Stimulated activated effector memory CD8-positive, alpha-beta T cell treated with anti-CD3 and anti-CD28 coated beads, Interleukin-12 subunit alpha, Interleukin-12 subunit beta, amount 100 ng/mL, for 72 hours (primary cell): ENCODE measurements at regions not wholly inside any gene's neighbourhood (a gene's known extent, or its start where the extent isn't known, plus 50 kb on each side); places are given as distances from the start of the nearest gene placed in this dataset.
A peak's percentile ranks its signal among the peaks of the same experiment; 100 is the strongest.

Source experiments
- ATAC-seq: fragments of 150-1000 bp; cut with Tn5 transposase; 2 replicates; pipeline ENCODE4 v1.10.0; 2021
- DNase-seq, 2 donors: peaks; one replicate each; pipeline ENCODE4 v3.0.0; 2021 to 2022; ENCODE audit warnings: low spot score in 2 of 2
- H3K27ac Mint-ChIP-seq: one replicate; pipeline ENCODE4 v1.8.0; 2022; ENCODE audit warnings: mild to moderate bottlenecking, mixed read lengths
- H3K36me3 Mint-ChIP-seq: one replicate; pipeline ENCODE4 v1.8.0; 2022; ENCODE audit warnings: mild to moderate bottlenecking, mixed read lengths
- H3K4me1 Mint-ChIP-seq: one replicate; pipeline ENCODE4 v1.8.0; 2022; ENCODE audit warnings: mixed read lengths
- H3K4me3 Mint-ChIP-seq: one replicate; pipeline ENCODE4 v1.8.0; 2022; ENCODE audit warnings: mild to moderate bottlenecking, mixed read lengths
- H3K9me3 Mint-ChIP-seq: one replicate; pipeline ENCODE4 v1.8.0; 2022; ENCODE audit warnings: mixed read lengths

DNA sequence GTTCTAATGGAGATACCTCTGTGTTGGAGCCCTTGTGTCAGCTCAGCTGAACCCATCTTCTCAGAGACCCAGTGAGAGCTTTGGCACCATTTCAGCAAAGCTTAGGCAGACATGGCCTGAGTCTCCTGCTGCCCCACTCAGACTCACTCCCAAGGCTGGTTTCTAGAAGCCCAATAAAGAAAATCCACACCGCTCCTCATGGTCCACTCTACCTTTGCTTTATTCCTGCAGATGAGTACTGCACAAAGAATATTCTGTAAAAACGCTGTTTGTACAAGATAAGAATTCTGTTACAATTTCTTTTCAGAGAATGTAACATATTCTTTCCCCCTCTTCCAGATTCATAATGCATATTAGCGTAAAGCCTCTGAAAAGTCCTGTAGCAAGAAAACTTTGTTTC, 129.3 kb downstream of the C5orf15 start:
- DNase-seq (no peak), ATAC-seq (no peak)
- H3K36me3 Mint-ChIP-seq: no peaks in the 10 kb centered on the region
- H3K27ac Mint-ChIP-seq: no peak overlapping the region
- H3K9me3 Mint-ChIP-seq: peaks cover 2% of the 10 kb centered on the region
- no peaks in the 10 kb centered on the region for H3K4me1 Mint-ChIP-seq
- no peak overlapping the region for H3K4me3 Mint-ChIP-seq

DNA sequence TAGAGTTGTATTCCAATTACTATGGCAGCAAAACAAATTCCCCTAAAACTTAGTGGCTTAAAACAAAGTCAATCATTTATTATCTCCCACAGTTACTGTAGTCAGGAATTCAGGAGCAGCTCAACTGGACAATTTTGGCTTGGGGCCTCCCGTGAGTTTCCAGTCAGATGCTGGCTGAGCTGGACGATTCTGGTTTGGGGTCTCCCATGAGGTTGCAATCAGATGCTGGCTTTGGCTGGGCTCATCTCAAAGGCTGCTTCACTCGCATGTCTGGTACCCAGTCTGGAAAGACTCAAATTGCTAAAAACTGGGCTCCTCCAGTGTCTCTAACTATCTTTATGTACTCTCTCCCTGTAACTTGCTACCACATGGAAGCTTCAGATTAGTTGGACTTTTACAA, 130.1 kb downstream of the C5orf15 start:
- Mint-ChIP-seq H3K9me3 (peaks cover 2% of the 10 kb centered on the region), H3K27ac (no peak overlapping the region), H3K4me1 (no peaks in the 10 kb centered on the region), H3K4me3 (no peak overlapping the region), H3K36me3 (no peaks in the 10 kb centered on the region)
- ATAC-seq (no peak), DNase-seq (no peak)

DNA sequence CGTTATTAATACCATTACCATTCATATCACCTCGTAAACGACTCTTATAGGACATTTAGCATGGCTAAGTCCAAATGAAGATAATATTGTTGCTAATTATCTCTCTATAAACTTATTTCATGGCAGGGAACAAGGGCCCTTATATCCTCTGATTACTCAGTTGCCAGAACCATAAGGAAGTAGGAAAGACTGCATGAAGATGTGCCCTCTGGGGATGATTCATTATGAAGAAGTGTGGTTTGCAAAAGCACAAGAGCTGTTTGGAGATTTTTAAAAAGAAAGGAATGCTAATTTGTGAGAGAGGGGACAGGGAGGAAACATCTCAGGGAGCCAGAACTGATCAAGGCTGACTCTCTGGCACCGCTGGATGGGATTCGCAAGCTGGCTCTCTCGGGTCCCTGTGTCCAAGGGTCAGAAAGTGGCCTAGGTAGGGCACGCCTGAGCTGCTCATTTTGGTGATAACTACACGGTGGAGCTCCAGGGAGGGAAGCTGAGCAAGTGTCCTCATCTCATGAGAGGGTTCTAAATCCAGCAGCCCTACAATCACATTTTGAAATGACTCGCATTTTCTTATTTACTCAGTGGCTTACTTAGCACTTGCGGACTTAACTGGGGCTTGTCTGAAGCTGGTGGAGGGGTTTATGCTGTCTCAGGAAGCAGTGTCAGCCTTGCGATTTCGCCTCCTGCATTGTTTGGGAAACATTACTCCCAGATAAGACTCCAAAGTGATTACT, 136.8 kb downstream of the C5orf15 start:
- DNase-seq (no peak), ATAC-seq (peak; percentile 70)
- Mint-ChIP-seq H3K4me1 (peaks cover 8% of the 10 kb centered on the region), H3K9me3 (peaks cover 2% of the 10 kb centered on the region), H3K36me3 (no peaks in the 10 kb centered on the region), H3K4me3 (no peak overlapping the region), H3K27ac (no peak overlapping the region)

- peaks cover 15% of the 10 kb centered on the region for H3K4me1 Mint-ChIP-seq
- DNase-seq (no peak), ATAC-seq (no peak)
- H3K36me3 Mint-ChIP-seq: no peaks in the 10 kb centered on the region
- H3K4me3 Mint-ChIP-seq: no peak overlapping the region
- H3K27ac Mint-ChIP-seq: peak overlapping the region; percentile 30
- H3K9me3 Mint-ChIP-seq: no peaks in the 10 kb centered on the region
Observed at GRCh38 chr5:133830911-133831310, 137.5 kb downstream of the C5orf15 start.

GRCh38 chr5:133830281-133830680, 138.1 kb downstream of the C5orf15 start:
- Mint-ChIP-seq H3K9me3 (no peaks in the 10 kb centered on the region), H3K36me3 (no peaks in the 10 kb centered on the region), H3K4me3 (no peak overlapping the region), H3K27ac (peak overlapping the region; percentile 30), H3K4me1 (peaks cover 22% of the 10 kb centered on the region)
- no peak for ATAC-seq
- no peak for DNase-seq

- Mint-ChIP-seq H3K4me3 (no peak overlapping the region), H3K4me1 (peaks cover 27% of the 10 kb centered on the region), H3K27ac (no peak overlapping the region), H3K9me3 (no peaks in the 10 kb centered on the region), H3K36me3 (no peaks in the 10 kb centered on the region)
- ATAC-seq (no peak), DNase-seq (no peak)
Observed at GRCh38 chr5:133829786-133830185, 138.6 kb downstream of the C5orf15 start.

GRCh38 chr5:133828722-133829121, 139.7 kb downstream of the C5orf15 start:
- H3K4me1 Mint-ChIP-seq: peaks cover 35% of the 10 kb centered on the region
- no peaks in the 10 kb centered on the region for H3K9me3 Mint-ChIP-seq
- DNase-seq (no peak), ATAC-seq (no peak)
- no peaks in the 10 kb centered on the region for H3K36me3 Mint-ChIP-seq
- H3K4me3 Mint-ChIP-seq: no peak overlapping the region
- H3K27ac Mint-ChIP-seq: no peak overlapping the region

DNA sequence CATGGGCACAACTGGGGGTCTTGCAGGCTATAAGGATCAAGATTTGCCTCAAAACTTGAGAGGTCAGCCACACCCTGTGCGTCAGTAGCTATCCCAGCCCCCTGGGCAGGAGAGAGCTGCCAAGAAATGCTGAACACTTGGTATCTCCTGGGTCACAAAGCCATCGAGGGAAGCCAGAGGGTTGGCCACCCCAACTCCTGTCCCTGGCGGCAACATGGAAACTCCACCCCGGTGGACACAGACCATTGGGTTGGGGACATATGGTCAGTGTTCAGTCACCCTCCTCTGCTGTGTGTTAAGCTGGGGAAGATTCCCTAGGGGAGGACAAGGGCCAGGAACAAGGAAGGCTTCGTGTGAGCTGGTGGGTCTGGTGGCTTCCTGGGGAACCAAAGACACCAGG, 140.6 kb downstream of the C5orf15 start:
- Mint-ChIP-seq H3K4me3 (no peak overlapping the region), H3K27ac (no peak overlapping the region), H3K4me1 (peaks cover 35% of the 10 kb centered on the region)

DNA sequence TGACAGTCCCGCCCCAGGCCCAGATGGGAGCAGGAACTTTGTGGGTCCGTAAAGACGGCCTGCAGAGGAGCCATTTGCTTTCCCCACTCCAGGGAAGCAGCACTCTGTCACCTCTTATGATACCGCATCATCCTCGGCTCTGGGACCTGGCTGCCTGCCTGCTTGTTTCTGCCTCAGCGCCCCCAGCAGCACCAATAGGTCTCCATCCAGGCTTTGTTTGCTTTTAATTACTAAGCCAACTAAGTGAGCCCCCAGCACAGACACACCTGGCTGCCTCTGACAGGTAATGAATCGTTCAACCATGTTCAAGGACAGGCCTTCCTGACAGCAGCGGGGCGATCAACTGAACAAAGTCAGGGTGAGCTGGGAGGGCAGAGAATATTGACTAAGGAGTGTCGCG, 141.4 kb downstream of the C5orf15 start:
- no peak overlapping the region for H3K4me3 Mint-ChIP-seq
- no peaks in the 10 kb centered on the region for H3K36me3 Mint-ChIP-seq
- DNase-seq: no peak
- peaks cover 35% of the 10 kb centered on the region for H3K4me1 Mint-ChIP-seq
- no peaks in the 10 kb centered on the region for H3K9me3 Mint-ChIP-seq
- H3K27ac Mint-ChIP-seq: no peak overlapping the region
- ATAC-seq: no peak

More for the DNA sequence above, 140.6 kb downstream of the C5orf15 start:
- no peak for DNase-seq
- no peak for ATAC-seq
- Mint-ChIP-seq H3K9me3 (no peaks in the 10 kb centered on the region), H3K36me3 (no peaks in the 10 kb centered on the region)

GRCh38 chr5:133825631-133826289, 142.7 kb downstream of the C5orf15 start:
- ATAC-seq (peak; percentile 59), DNase-seq (no peak)
- no peak overlapping the region for H3K4me3 Mint-ChIP-seq
- no peaks in the 10 kb centered on the region for H3K9me3 Mint-ChIP-seq
- no peaks in the 10 kb centered on the region for H3K36me3 Mint-ChIP-seq
- H3K4me1 Mint-ChIP-seq: peaks cover 34% of the 10 kb centered on the region
- H3K27ac Mint-ChIP-seq: peak overlapping the region; percentile 40

GRCh38 chr5:133824661-133825254, 143.7 kb downstream of the C5orf15 start:
- H3K4me3 Mint-ChIP-seq: no peak overlapping the region
- no peak for DNase-seq
- no peaks in the 10 kb centered on the region for H3K36me3 Mint-ChIP-seq
- ATAC-seq: peak; percentile 82
- H3K27ac Mint-ChIP-seq: peak overlapping the region; percentile 7
- peaks cover 34% of the 10 kb centered on the region for H3K4me1 Mint-ChIP-seq
- no peaks in the 10 kb centered on the region for H3K9me3 Mint-ChIP-seq

DNA sequence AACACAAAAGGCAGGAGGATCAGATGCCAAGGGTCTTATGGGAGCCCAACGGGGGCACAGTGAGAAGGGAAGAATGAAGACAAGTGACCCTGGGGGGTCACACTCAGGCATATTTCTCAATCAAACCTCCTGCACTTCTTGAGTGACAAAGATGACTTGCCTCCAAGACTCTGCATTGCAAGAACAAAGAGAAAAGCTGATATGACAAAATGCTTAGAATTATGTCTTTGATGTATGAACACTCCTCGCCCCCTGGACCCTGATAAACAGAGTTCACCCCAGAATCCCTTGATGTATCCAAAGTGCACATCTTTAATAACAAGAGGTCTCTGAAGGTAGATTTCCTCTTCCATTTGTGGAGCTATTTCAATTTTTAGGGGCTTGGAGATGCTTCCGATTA, 146.5 kb downstream of the C5orf15 start:
- Mint-ChIP-seq H3K4me1 (peaks cover 40% of the 10 kb centered on the region), H3K36me3 (no peaks in the 10 kb centered on the region)

DNA sequence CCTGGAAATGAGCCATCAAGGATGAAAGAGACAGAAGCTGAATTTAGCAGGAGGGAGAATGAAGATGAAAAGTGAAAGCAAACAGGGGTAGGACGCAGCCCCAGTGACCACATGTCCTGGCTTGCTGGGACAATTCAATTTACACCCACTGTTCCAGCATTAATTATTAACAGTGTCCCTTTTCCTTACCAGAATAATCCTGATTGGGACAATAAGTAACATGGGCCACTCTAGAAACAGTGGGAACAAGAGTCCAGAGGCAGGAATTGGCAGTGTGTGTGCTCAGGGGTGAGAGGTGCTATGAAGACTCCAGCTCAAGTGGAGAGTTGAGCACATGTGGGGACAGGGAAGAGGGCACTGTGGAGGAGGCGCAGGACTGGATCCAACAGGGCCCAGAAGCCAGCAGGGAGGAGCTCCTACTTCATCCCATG, 147.1 kb downstream of the C5orf15 start:
- no peak for DNase-seq
- Mint-ChIP-seq H3K4me1 (peaks cover 36% of the 10 kb centered on the region), H3K9me3 (no peaks in the 10 kb centered on the region), H3K4me3 (no peak overlapping the region), H3K36me3 (no peaks in the 10 kb centered on the region), H3K27ac (no peak overlapping the region)
- no peak for ATAC-seq

More for the DNA sequence above, 146.5 kb downstream of the C5orf15 start:
- Mint-ChIP-seq H3K4me3 (no peak overlapping the region), H3K9me3 (no peaks in the 10 kb centered on the region), H3K27ac (no peak overlapping the region)
- ATAC-seq (no peak), DNase-seq (no peak)

- DNase-seq (no peak), ATAC-seq (no peak)
- Mint-ChIP-seq H3K9me3 (no peaks in the 10 kb centered on the region), H3K4me1 (peaks cover 28% of the 10 kb centered on the region), H3K27ac (no peak overlapping the region), H3K36me3 (no peaks in the 10 kb centered on the region), H3K4me3 (no peak overlapping the region)
Observed at GRCh38 chr5:133820507-133820906, 147.9 kb downstream of the C5orf15 start.

DNA sequence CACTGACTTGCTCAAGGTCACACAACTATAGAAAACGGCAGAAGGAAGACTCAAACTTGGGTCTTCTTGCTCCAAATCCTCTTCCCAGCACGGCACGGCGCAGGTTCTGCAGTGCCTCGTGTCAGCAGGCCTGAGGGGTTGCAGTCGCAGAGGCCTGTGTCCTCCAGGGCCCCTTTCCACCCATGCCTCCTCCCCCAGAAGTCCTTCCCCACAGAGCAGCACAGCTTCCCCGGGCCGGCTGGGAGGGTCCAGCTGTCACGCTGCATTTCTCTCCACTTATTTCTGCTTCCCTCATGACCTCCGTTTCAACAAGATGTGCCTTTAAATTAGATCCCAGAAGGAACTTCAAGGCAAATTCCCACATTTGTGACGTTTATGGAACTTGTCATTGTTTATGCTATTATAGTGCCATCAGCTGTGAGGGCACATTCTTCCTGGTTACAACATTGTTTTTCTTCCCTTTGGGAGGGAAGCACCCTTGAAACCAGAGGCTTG, 148.4 kb downstream of the C5orf15 start:
- DNase-seq (no peak), ATAC-seq (no peak)

More for the DNA sequence above, 148.4 kb downstream of the C5orf15 start:
- Mint-ChIP-seq H3K4me1 (peaks cover 23% of the 10 kb centered on the region), H3K27ac (no peak overlapping the region), H3K9me3 (no peaks in the 10 kb centered on the region), H3K36me3 (no peaks in the 10 kb centered on the region), H3K4me3 (no peak overlapping the region)
